ENCODE measurements at regions not wholly inside any gene's neighbourhood (a gene's known extent, or its start where the extent isn't known, plus 50 kb on each side); places are given as distances from the start of the nearest gene placed in this dataset.

- no peak for TF ChIP-seq CTCF (conservative IDR thresholded peaks at IDR 0.05)
- no peak for TF ChIP-seq ZFX (IDR thresholded peaks at IDR 0.05)
Measured at GRCh38 chr15:81908111-81908510, 137.7 kb downstream of the MEX3B start.

Data from C4-2B (cell line).